ENCODE measurements at regions not wholly inside any gene's neighbourhood (a gene's known extent, or its start where the extent isn't known, plus 50 kb on each side); places are given as distances from the start of the nearest gene placed in this dataset.

DNA sequence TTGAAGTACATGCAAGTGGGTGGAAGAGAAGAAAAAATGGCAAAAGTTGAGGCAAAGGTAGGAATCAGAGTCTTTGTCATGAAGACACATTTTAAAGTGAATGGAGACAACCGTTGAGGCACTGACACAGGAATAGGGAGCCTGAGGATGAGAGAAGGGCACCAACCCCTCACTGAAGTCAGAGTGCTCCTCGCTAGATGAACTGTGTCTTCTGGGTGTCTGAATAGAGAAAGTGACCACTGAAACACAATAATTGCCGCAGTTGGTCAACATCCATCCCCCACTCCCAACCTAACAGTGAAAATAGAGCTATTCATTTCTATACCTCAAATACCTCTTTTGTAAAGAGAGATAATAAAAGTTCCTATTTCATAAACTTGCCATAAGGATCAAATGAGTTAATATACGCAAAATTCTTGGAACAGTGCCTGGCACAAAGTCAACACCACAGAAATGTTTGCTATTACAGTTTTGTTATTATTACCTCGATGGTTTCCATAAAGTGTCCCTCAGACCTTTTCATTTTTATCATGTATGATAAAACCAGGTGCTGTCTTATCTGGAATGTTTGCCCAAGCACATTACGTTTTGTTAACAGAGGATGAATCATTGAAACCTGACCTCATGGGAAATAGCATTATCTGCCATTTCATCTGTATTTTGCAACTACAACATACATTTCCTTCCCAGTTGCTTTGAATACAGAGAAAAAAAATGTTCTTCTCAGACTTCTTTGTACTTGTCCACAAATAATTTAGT, 61.8 kb upstream of the SP4 start:
- DNase-seq (ENCODE audit: low spot score) = no peak

DNA sequence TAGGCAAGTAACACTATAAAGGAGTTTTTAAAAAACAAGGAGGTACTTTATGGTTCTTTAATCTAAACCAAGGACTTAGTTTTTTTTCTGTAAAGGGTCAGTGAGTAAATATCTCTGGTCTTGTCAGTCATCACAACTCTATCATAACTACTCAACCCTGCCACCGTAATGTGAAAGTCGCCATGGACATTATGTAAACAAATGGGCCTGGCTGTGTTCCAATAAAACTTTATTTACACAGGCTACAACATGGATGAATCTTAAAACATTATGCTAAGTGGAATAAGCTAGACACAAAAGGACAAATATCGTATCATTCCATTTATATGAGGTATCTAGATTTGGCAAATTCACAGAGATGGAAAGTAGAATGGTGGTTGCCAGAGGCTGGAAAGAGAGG, 60.8 kb upstream of the SP4 start:
- no peak for DNase-seq (ENCODE audit: low spot score)

- DNase-seq (ENCODE audit: low spot score) = no peak
Measured at GRCh38 chr7:21367537-21367936, 60.3 kb upstream of the SP4 start.

- DNase-seq (ENCODE audit: low spot score) = no peak
Measured at GRCh38 chr7:21368317-21368716, 59.6 kb upstream of the SP4 start.

DNA sequence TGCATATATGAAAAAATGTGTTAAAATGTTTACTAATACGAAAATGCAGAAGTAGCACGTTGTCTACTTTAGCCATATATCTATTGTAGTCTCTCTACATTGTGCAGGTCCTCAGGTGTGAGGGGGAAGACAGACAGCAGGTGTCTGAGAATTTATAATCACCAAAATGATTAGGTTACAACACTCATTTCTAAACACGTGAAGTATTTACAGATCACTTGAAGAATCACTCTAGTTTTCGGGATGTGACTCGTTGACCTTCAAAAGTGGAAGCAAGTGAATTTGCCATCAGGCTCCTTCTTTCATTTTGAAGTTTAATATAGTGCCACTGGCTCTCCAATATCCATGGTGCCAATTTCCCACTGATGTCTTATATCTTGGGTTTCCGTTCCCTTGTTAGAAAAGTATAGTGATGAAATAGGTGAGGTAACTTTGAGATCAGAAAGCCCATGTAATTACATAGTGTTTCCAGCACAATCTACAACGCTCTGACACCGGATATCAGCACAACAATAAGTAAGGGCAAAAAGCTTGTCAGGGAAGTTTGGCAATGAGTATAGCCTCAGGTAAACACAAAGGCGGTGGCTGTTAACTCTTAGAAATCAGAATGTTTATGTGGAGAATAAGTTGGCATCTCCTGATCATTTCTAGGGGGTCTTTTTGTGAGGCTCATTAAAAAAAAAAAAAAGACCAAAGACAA, 57.5 kb upstream of the SP4 start:
- no peak for DNase-seq (ENCODE audit: low spot score)

DNA sequence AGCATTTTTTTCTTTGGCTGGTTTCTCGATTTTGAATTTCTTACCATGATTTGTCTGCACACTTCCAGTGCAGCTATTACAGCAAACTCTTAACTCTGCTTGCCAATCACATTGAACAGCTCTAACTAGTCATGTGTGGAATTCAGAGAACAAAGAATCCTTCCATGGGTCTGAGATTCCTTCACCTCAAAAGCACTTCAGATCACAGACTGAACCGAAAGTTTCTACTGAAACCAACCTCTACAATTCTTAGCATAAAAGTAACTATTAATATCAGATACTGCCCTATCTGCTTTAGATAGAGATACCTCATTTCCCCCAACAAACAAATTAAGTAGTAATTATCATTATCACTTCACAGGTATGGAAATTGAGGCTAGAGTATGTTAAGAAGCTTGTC, 56.5 kb upstream of the SP4 start:
- DNase-seq (ENCODE audit: low spot score) = no peak

GRCh38 chr7:21373031-21373430, 54.9 kb upstream of the SP4 start:
- DNase-seq (ENCODE audit: low spot score) = no peak

- DNase-seq (ENCODE audit: low spot score) = no peak
Measured at GRCh38 chr7:21374134-21374533, 53.7 kb upstream of the SP4 start.

- no peak for DNase-seq (ENCODE audit: low spot score)
Measured at GRCh38 chr7:21377545-21377944, 50.3 kb upstream of the SP4 start.

Data from HuH-7 (cell line).